GM04503 (cell line): ENCODE measurements at regions not wholly inside any gene's neighbourhood (a gene's known extent, or its start where the extent isn't known, plus 50 kb on each side); places are given as distances from the start of the nearest gene placed in this dataset.
"Not testable (repeated sequence)": the region's sequence is repeated elsewhere in the genome, so short reads cannot be mapped to it uniquely, and the experiment has no call there.

Experiments
- DNase-seq: peaks from one replicate; pipeline ENCODE4 v3.0.0-alpha.2; 2012; ENCODE audit warnings: low read depth

DNA sequence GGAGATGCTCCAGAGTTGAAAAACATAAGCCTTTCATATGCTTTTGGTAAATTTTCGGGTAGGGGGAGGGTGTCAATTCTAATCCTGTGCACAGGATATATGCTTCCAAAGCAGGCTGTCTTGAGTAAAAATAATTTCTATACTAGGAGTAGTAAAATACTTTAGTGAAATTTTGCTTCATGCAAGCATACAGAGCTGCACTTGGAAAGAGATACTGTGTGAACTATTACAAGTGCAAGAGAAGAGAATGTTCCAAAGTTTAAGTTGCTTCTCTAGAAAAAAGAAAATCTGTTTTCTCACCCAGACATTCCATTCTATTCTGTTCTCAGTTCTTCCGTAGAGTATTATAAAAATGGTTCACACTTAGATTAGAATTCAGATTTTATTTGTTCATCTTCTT is 324.6 kb upstream of the AADAT start:
- DNase-seq: no peak

GRCh38 chr4:170413951-170414350 is 324.2 kb upstream of the AADAT start:
- no peak for DNase-seq

DNA sequence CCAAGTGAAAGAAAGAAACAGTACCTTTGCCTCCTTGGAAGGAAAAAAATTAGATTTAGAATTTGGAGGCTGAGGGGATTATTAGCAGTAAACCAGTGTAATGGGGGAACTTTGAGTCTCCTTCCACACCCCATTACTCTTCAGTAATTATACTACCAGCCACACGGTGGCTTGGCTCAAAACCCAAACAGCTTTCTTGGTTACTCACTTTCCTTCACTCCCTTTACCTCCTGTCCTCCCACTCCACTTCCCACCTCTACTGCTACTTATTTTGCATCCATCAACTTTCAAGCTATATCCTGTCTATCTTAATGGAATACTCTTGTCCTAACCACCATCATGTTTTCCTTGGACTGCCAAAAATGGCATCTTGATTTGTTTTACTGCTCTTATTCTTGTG is 310.6 kb upstream of the AADAT start:
- DNase-seq: no peak

DNA sequence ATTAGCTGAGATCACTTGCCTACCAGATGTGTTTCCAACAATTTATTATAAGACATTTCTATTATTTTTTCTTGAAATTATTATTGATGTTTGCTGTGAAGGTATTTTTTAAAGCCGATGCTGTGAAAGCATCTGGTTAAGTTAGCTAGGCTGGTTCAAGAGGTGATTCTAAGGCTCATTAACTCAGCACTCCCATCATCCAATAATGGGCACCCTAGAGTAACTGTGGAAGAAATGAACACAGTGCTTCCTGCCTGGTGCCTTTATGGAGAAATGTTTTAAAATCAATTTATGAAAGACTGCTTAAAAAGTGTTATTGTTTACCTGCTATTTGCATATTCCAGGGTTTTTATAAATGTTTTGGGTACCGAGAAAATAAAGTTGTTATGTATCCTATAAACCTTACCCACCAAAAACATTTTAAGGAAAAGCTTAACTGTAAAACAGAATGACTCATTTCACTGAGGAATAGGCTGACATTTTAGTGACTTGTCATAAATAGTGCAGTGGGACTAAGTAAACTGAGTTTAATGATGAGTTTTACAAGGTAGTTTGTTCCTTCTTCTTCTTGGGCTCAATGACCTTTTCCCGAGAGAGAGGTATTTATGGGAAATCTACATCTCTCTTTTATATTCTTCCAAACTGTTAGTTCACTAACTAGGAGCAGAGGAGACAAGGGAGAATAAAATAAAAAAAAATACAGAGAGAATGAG is 310.0 kb upstream of the AADAT start:
- DNase-seq: no peak

DNA sequence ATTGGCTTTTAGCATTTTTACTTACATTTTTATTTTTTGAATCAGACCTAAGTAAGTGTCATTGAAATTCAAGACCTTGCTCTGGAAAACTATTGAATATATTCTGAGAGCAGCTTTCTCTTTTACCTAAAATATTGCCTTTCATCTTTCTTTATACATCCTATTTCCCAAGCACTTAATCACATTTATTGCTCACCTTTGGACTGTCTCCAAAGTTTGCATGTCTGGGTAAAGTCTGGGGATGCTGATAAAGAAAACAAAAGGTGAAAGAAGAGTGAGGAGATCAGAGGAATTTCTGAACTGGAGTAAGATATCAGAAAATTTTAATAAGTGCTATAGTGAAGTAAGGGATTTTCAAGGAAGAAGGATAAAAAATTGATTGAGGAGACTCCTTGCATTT is 308.5 kb upstream of the AADAT start:
- no peak for DNase-seq

GRCh38 chr4:170395773-170396172 is 306.0 kb upstream of the AADAT start:
- no peak for DNase-seq

DNA sequence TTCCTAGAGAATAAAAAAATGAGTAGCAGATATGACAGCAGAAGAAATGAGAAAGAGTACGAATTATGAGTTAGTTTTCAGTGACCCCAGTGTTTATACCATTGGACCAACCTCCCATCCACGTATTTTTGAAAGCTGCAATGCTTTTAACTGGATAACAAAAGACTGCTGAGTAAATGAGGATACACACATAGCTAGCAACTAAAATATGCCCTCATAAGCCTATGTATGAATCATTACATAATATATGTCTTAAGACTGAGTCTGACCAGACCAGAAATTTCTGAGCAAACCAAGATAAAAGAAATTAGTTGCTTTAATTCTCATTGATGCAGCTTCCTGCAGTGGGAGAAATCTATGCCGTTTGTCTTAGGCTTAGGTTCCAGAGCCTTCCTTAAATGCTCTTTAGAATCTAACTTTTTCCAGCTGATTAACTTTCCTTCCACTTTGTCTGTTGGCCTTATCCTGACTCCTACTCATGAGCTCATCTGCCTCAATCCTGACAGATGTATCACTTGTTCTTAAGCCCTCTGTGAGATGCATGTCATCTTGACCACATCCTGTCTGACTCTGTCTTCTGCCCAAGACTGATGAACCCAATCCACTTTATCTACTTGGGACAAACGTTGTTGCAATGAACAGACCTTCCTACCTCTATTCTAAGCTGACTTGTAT is 301.4 kb upstream of the AADAT start:
- peak; percentile 36 for DNase-seq

GRCh38 chr4:170389411-170389810 is 299.7 kb upstream of the AADAT start:
- DNase-seq: no peak

DNA sequence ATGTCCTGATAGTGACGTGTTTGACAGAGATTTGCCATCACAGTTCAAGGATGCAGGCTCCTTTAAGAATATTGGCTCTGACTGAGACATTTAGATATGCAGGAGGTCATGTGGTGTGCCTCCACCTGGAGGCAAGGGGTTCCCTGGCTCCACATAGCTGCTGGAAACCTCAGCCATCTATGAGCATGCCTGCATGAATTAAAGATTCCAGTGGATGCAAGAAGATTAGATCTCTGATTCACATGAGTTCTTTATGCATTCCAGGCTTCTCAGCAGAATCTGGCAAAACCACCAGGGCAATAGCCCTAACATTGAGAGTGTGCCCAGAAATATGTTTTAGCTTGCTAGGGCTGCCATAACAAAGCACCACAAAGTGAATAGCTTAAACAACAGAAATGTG is 298.5 kb upstream of the AADAT start:
- peak; percentile 19 for DNase-seq

DNA sequence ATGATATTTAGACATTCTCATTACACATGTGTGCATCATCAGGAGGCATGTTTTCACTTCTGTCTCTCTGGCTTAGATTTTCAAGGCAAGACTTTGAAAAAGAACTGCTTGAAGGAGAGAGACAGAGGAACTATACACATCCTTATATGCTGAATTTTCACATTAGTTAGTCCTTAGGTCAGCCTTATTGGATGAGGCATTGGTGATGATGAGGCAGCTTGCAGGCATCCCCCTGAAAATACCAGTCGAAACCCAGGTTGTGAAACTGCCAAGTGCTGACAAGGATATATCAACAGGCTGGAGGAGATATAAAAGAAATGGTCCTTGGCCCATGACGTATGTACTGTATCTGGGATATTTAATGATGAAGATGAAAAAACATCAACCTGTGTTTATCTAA is 297.2 kb upstream of the AADAT start:
- DNase-seq: peak; percentile 21

DNA sequence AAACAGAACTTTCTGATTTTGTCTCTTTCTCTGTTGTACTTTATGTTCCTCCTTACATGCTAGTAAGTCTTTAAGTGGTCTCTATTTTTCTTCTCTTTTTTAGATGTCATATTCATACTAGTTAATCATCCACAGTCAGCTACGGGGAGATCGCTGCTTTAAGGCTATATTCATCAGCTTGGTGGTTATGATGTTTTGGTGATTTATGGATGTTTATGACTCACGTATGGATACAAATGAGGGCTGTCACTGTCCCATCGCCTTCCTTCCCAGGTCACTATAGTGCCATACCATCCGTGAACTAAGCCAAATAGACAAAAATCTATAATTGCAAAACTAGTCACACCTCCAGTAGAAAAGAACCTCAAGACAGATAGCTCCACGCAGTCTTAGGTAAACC is 296.8 kb upstream of the AADAT start:
- DNase-seq: no peak

DNA sequence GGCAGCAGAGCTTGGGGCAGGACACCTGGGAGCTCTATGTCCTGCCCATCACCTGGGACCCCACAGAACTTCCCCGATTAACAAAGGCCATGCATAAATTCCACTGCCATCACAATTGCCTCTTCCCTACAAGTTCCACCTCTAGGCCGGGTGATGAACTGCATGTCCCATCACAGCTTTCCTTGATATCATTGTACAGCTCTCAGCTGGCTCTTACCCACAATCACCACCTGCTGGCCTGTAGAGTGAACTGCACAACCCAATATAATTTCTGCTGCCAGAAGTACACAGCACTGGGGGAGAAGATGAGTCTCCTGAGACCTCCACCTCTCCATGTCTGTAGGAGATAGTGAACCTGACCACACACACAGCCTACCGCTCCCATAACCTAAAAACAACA is 285.0 kb upstream of the AADAT start:
- DNase-seq: no peak

GRCh38 chr4:170348945-170349344 is 259.2 kb upstream of the AADAT start:
- no peak for DNase-seq

- not testable (repeated sequence) for DNase-seq
Observed at GRCh38 chr4:170347191-170347590, 257.4 kb upstream of the AADAT start.

GRCh38 chr4:170339522-170339921 is 249.8 kb upstream of the AADAT start:
- DNase-seq: no peak

DNA sequence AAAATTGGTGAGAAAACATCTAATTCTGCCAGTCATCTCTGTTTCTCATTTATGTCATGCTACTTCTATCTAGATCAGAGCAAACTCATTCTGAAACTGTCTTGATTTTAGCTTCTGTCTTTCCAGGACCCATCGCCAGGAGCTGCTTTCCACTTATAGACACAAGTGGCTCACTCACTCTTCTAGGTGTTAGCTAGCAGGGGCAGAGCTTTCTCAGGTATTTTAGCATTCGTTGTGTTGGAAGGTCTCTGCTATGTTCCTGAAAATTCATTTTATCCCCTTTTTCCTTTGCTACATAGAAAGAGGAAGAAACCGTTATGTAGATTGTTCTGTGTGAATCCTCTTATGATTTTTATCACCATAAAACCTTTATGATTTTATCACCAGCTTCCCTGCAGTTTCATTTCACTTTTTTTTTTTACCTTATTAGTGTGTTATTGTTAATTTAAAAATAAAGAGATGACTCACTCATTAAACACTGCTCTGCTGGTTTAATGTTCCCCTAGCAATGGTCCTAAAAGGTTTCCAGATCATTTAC is 246.6 kb upstream of the AADAT start:
- no peak for DNase-seq

DNA sequence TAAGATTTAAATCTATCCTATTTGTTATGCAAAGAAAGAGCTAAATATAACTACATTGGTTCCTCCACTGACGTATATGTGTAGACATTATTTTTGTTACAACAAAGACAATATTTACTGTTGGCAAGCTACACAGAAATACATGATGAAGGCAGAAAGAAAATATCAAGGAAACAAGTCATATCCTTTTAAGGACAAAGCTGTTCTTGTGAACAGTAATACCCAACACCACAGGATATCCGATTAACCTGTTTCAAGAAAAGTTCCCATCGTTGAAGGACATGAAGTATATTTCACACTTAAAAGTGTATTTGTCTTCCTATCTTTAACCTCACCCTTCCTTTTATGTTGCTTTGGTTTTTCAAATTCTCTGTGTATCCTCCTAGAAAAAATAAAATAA is 235.8 kb upstream of the AADAT start:
- no peak for DNase-seq

GRCh38 chr4:170323623-170324022 is 233.9 kb upstream of the AADAT start:
- no peak for DNase-seq

GRCh38 chr4:170307182-170307581 is 217.4 kb upstream of the AADAT start:
- DNase-seq: no peak

DNA sequence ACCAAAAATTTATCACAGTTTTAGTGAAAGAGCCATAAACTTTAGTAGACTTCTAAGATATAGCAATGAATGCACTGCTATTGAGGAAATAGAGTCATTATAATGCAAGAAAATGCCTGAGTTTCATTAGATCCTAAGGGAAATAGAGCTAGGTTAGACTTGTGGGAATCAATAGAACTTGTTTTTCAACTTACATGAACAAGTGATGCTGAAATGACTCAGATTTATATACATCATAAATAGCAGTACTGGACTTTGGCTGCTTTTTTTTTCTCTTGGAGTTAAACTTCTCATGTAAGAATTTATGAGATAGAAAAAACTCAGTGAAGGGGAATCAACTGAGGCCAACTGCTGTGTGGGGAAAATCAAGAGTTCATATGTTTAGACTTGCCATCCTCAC is 216.5 kb upstream of the AADAT start:
- no peak for DNase-seq

DNA sequence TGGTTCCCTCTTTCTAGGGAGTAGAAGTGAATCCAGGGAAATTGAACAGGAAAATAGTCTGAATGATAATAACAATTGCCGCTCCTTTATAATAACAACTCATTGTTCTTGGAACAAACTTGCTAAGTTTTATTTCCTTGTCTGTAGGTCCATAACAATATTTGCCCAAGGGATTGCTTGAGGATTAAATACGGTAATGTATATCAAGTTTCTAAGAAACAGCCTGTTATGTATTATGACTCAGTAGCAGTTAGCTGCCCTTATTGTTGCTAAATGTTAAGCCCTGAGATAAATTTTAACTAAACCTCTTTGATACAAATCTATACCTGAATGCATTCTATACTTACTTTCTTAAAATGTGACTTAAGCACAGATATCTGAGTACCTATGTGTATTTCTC is 215.9 kb upstream of the AADAT start:
- no peak for DNase-seq

DNA sequence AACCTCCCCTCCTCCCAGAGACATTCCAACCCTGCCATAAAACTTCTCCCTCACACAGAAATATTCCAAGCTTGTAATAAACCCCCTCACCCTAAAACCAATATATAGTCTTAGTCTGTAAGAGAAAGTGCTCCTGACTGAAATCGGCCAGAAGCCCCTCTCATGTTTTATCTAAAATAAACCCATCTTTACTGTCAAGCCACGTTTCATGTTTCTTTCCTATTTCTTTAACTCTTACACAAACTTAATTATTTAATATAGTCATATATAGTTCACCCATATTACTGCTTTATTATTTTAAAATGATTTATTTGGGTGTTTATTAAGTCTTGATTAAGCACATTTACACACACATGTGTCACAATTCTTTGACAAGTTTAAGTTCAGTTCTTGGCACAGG is 191.3 kb upstream of the AADAT start:
- DNase-seq: no peak

DNA sequence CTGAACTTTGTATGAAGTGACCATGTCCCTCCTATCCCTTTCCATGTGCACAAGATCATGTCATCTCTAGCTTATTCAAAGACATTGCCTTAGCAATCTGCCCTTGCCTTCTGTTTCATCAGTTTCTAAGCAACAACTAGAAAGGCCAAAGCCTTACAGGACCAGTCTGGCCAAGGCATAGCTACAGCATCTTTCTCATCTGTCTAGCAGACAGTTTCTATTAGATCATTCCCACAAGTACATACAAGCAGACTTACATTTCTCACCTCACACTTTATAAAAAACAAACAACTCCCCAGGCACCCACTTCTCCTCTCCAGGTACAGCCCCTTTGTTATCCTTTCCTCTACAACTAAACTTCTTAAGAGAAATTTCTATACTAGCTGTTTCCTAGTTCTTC is 188.7 kb upstream of the AADAT start:
- no peak for DNase-seq

DNA sequence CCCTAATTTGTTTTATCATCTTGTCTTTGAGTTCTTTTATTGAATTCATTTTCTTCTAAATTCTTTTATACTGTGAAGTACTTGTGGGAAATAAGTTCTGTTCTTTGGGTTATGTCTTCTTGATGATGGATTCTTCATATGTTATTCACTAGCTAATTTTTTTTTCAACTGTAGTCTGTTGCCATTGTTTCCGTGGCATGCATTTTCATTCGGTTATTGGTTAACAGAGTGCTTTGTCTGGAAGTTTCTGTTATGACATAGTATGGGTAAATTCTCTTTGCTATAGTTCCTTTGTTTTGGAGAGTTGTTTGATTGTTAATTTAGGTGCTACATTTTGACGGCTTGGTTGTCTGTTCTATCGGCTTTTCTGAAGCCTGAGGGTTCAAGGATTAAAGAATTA is 184.9 kb upstream of the AADAT start:
- DNase-seq: no peak
